ENCODE measurements at regions not wholly inside any gene's neighbourhood (a gene's known extent, or its start where the extent isn't known, plus 50 kb on each side); places are given as distances from the start of the nearest gene placed in this dataset.

GRCh38 chr9:126017758-126018157 is 270.6 kb downstream of the PBX3 start:
- no peak for DNase-seq

- DNase-seq: no peak
Observed at GRCh38 chr9:126020836-126021235, 273.7 kb downstream of the PBX3 start.

DNA sequence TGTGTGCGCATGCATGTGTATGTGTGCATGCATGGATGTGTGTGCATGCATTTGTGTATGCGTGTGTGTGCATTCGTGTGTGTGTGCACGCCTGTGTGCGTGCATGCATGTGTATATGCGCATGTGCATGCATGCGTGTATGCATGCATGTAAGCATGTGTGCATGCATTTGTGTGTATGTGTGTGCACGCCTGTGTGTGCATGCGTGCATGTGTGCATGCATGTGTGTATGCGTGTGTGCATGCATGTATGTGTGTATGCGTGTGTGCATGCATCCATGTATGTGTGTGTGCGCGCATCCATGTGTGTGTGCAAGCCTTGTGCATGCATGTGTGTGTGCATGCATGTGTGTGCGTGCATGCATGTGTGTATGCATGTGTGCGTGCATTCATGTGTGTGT is 276.8 kb downstream of the PBX3 start:
- DNase-seq: no peak

GRCh38 chr9:126024581-126025230 is 277.5 kb downstream of the PBX3 start:
- DNase-seq: no peak

- no peak for DNase-seq
Observed at GRCh38 chr9:126025991-126026390, 278.8 kb downstream of the PBX3 start.

DNA sequence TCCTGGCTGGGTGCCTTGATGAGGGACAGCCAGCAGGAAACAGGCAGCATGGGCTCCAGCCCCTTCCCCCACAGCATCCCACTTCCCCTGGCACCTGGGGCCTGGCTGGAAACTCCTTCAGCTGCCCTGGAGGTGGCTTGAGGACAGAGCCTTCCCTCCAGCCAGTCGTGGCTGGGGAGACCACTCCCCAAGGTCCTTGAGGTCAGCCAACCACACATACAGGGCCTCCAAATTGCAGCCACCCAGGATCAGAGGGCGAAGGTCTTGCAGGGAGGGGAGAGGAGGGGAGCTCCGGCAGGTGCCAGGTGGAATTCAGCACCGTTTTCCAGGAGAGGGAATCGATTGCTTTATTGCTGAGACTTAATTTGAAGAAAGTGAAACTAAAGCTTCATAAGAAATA is 280.4 kb downstream of the PBX3 start:
- no peak for DNase-seq

GRCh38 chr9:126028746-126029145 is 281.6 kb downstream of the PBX3 start:
- DNase-seq: no peak

GRCh38 chr9:126030716-126031115 is 283.5 kb downstream of the PBX3 start:
- DNase-seq: no peak

DNA sequence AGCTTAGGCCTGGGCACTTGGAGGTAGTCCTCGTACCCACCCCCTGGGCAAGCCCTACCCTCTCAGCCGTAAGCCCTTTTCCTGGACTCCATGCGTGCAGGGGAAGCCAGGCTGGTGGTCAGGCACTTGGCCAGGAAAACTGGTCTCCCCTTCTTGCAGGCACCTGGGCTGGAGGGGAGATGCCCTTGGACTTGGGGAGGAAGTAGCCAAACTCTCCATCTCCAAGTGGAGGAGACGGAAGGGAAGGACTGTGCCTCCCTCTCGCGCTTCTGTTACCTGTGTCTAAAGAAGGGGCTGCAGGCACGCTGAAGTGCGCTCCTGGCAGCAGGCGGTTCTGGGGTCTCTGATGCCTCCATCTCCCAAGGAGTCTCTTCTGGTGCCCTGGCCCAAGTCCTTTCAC is 283.9 kb downstream of the PBX3 start:
- DNase-seq: no peak

DNA sequence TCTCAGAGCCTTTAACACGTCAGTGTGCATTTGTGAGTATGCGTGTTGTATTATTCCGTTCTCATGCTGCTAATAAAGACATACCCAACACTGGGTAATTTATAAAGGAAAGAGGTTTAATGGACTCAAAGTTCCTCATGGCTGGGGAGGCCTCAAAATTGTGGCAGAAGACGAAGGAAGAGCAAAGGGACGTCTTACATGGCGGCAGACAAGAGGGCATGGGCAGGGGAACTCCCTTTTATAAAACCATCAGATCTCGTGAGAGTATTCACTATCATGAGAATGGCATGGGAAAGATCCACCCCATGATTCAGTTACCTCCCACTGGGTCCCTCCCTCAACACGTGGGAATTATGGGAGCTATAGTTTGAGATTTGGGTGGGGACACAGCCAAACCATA is 285.0 kb downstream of the PBX3 start:
- no peak for DNase-seq

- DNase-seq: no peak
Observed at GRCh38 chr9:126033318-126033717, 286.1 kb downstream of the PBX3 start.

DNA sequence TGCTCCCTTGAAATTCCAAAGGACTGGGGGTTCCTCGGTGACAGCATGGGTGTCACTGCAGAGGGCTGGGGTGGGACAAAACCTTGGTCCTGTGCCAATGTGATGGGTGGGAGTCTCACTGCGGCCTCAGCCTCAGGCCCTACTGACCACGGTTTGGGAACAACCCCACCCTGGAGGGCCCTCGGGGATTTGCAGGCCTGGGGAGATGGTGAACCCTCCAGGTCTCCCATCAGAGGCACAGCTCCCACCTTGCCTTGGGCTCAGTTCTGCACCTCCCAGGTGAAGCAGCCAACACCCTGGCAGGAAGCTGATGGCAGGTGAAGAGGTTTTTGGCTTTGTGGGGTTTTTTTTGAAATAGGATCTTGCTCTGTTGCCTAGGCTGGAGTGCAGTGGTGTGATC is 286.8 kb downstream of the PBX3 start:
- no peak for DNase-seq

- DNase-seq: no peak
Observed at GRCh38 chr9:126036881-126037291, 289.7 kb downstream of the PBX3 start.

GRCh38 chr9:126038790-126039189 is 287.8 kb upstream of the MVB12B start:
- no peak for DNase-seq

DNA sequence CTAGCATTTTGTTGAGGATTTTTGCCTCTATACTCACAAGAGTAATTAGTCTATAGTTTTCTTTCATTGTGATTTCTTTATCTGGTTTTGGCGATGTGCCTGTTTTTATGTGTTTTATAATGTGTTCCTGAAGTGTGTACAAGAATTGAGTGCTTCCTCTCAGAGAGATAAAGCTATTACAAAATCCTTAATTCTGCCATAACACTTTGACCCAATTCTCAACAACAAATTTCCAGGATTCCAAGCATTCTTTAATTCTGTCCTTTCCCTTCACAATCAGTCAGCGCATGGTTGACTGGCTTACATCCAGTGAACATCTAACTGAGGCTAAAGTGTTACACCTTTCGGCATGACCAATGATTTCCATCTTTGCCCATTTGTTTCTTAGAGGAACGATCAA is 282.9 kb upstream of the MVB12B start:
- no peak for DNase-seq

- no peak for DNase-seq
Observed at GRCh38 chr9:126049088-126049487, 277.5 kb upstream of the MVB12B start.

DNA sequence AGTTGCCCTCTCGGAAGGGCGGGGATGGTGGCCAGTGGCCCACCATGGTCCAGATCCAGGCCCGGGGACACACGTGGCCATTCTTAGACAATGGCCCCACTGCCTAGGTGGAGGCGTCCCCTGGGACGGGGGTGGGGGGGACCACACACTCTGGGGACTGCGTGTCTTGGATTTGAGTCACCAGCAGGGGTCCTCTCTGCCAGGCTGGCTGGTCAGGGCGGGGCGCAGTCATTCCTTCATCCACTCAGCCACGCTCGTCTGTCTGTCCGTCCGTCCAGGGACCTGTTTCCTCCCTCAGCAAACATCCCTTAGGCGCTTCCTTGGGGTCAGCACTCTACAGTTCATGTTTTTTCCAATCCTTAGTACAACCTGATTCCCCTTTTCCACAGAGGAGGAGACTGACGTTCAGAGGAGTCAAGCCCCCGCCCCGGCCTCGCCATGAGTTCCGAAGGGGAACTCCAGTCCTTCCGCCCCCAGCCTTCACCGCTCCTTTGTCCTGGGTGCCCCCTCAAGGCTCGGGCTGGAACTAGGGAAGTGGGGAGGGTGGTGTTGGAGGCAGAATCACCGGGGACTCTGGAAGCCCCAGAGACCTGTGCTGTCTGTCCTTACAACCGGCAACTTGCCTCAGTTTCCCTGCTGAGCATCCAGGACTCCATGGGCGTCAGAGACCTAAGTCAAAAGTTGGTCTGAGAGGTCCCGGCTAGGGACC is 276.6 kb upstream of the MVB12B start:
- DNase-seq: no peak

GRCh38 chr9:126050605-126050990 is 276.0 kb upstream of the MVB12B start:
- no peak for DNase-seq

DNA sequence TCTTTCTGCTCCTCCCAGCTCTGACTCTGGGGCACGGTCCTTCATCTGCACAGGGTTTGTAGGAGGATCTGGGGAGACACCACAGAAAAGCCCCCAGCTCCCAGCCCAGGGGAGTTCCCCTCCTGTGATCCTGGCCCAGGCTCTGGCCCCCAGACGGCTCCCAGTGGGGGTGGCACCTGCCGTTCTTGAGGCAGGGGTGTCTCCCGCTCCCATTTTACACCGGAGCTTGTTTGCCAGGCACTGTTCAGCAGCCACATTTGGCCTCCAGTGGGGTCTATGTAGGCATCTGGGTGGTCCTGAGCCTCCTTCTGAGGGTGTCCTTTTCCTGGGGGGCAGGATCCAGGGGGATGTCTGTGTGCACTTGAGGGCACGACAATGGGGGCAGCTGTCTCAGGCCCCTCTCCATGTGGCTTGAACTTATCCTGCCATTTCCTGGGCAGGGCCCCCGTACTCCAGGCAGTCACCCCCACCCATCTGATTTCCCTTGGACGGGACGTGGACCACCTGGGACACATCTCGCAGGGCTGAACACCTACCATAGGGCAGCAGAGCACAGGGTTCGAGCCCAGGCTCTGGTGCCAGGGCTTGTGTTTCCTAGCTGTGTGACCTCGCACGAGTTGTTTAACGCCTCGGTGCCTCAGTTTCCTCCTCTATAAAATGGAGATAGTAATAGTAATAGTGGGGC is 275.0 kb upstream of the MVB12B start:
- no peak for DNase-seq

- DNase-seq: no peak
Observed at GRCh38 chr9:126052791-126053190, 273.8 kb upstream of the MVB12B start.

DNA sequence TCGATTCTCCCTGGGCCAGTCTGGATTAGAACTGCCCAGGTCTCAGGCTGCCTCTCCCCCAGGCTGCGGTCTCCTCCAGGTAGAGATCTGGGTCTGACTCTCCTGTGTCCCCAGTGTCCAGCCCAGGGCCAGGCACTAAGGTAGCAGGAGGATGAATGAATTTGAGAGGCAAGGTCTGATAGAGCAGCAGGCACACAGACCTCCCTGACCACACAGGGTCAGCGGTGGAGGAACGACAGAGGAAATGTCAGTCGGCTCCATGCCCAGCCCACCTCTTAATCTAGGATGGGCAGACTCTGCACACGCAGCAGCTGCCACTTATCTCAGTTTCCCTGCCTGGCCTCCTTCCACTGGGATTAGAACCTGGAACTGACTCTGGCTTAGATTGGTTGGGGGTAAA is 272.7 kb upstream of the MVB12B start:
- no peak for DNase-seq

DNA sequence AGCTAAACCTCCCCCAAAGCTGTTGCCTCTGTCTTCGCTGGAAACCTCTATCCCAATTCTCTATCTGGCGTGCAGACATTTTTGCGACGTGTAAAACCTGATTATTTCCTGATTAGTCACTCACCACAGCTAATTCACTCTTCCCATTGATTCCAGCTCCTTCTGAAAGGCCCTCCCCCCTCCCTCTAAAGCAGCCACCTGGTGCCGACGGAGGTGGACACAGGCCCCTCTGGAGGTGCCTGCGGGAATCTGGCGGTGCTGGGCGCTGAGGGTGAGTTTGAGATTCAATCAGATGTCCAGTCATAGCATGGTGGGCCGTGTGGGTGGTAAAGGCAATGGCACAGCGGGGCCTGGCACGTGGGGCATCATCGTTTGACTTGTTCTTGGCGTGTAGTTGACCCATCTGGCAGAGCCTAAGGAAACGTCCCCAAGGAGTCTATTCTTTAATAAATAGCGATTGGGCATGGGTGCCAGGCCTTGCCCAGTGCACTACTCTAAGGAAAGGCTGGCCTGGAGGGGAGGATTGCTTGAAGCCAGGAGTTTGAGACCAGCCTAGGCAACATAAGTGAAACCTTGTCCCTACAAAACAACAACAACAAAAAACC is 271.1 kb upstream of the MVB12B start:
- no peak for DNase-seq

DNA sequence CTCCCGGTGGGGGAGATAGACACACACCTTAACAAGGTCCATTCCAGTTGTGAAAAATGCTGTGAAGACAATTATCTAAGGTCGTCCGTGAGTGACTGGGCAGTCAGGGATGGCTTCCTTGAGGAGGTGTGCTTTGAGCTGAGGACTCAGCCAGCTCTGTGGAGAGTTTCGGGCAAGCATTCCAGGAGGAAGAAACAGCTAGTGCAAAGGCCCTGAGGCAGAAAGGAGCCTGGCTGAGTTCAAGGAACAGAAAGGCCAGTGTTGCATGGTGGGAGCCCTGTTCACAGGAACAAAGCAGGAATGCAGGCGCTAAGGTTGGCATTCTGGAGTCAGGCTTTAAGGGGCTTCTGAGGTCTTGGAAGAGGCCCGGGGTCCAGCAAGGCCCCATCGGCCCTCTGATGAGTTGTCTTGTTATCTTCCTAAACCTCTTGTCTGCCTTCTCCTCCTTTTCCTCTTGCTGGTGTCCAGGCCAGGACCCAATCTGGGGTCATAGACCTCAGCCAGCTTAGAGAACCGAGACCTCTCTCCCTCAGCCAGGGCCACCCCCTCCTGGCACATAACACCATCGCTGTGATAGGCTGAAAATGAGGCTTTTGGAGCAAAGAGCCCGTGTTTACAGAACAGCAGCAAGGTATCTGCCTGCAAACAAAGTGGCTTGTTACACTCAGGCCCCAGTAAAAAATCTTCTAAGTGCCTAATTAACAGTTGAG is 270.2 kb upstream of the MVB12B start:
- no peak for DNase-seq

All from midbrain (tissue), 1 donor.